Uterus (tissue), 2 donors: ENCODE measurements at regions not wholly inside any gene's neighbourhood (a gene's known extent, or its start where the extent isn't known, plus 50 kb on each side); places are given as distances from the start of the nearest gene placed in this dataset.

Experiments
- CTCF ChIP-seq, 4 experiments: fragments of 200-600 bp in 2 of 4; fragments of 450-650 bp in 2 of 4; sonication (generic) in 2 of 4; IDR thresholded peaks; one replicate each; pipeline ENCODE4 v1.5.1; 2016 to 2019; ENCODE audit warnings: antibody characterized with exemption in 4 of 4, mild to moderate bottlenecking in 2 of 4, moderate library complexity in 1 of 4
- POLR2A ChIP-seq, 2 donors: fragments of 450-650 bp; IDR thresholded peaks; one replicate each; pipeline ENCODE4 v1.6.1; 2016; ENCODE audit warnings: antibody characterized with exemption in 2 of 2, mild to moderate bottlenecking in 1 of 2, moderate library complexity in 1 of 2

GRCh38 chr3:147832611-147833010 lies 423.4 kb downstream of the ZIC1 start:
- TF ChIP-seq CTCF (IDR thresholded peaks at IDR 0.05) (no peak), POLR2A (IDR thresholded peaks at IDR 0.05) (no peak)
